NCI-H128 (cell line): ENCODE measurements at regions not wholly inside any gene's neighbourhood (a gene's known extent, or its start where the extent isn't known, plus 50 kb on each side); places are given as distances from the start of the nearest gene placed in this dataset.
"Not testable (repeated sequence)": the region's sequence is repeated elsewhere in the genome, so short reads cannot be mapped to it uniquely, and the experiment has no call there.

Experiments used
- DNase-seq: peaks from one replicate; lab custom pipeline; 2025; ENCODE audit not compliant: unreplicated experiment; lab: John Stamatoyannopoulos, UW

- no peak for DNase-seq
Observed at GRCh38 chr9:26175264-26175663, 497.0 kb upstream of the TUSC1 start.

GRCh38 chr9:26172301-26172700 is 494.1 kb upstream of the TUSC1 start:
- no peak for DNase-seq

- DNase-seq: no peak
Observed at GRCh38 chr9:26171691-26172090, 493.4 kb upstream of the TUSC1 start.

- DNase-seq: no peak
Observed at GRCh38 chr9:26170190-26170589, 491.9 kb upstream of the TUSC1 start.

DNA sequence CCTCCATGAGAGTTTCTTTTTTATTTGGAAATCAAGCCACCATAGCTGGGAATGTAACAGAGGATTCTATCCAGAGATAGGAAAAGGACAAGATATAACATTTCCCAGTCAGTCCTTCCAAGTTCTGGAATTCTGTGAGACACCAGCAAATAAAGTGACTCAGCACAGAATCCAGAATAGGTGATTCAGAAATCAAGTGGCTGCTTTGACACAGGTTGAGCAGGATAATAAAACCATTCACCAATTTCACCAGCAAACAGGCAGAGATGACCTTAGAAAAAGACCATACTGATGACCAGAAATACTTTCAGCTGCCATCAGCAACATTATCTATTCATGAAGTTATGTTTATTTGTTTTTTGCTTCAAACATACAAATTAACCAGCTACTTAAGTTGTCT is 491.5 kb upstream of the TUSC1 start:
- no peak for DNase-seq

- no peak for DNase-seq
Observed at GRCh38 chr9:26166537-26166936, 488.3 kb upstream of the TUSC1 start.

- DNase-seq: no peak
Observed at GRCh38 chr9:26165426-26165825, 487.2 kb upstream of the TUSC1 start.

DNA sequence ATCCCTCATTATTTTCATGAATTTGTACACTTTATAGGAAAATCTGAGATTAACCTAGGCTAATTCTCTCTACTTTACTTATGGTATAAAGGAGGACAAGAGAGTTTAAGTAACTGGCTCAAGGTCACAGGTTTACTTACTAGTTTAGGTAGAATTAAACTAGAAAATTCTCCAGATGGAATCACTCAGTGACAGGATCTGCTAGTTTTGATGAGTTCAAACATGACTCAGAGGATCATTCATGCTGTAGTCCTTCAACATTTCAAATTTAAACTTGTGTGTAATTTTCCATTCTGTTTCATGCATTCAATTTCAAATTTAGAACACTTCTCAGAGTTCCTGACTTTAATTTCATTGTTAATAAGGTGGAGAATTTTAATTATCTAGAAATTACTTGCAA is 485.7 kb upstream of the TUSC1 start:
- no peak for DNase-seq

GRCh38 chr9:26159575-26160392 is 481.5 kb upstream of the TUSC1 start:
- DNase-seq: no peak

GRCh38 chr9:26158631-26159150 is 480.4 kb upstream of the TUSC1 start:
- no peak for DNase-seq

GRCh38 chr9:26157411-26157810 is 479.2 kb upstream of the TUSC1 start:
- DNase-seq: no peak

- no peak for DNase-seq
Observed at GRCh38 chr9:26152350-26152749, 474.1 kb upstream of the TUSC1 start.

DNA sequence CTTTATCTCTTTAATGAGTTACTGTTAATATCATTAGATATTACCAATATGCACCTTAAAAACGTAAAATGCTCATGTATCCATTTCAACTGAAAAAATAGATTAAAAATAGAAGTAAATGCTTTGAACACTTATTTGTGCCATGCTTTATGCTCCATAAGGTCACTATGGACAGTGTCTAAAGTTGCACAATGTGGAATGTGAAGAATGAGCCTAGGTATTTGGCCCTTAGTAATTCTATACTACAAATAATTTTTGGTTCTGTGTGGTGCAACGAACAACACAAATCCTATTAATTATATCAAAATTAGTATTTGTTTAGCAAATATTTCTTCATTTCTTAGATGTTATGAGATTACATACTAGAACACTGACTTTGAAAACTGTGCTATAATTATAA is 469.9 kb upstream of the TUSC1 start:
- no peak for DNase-seq

DNA sequence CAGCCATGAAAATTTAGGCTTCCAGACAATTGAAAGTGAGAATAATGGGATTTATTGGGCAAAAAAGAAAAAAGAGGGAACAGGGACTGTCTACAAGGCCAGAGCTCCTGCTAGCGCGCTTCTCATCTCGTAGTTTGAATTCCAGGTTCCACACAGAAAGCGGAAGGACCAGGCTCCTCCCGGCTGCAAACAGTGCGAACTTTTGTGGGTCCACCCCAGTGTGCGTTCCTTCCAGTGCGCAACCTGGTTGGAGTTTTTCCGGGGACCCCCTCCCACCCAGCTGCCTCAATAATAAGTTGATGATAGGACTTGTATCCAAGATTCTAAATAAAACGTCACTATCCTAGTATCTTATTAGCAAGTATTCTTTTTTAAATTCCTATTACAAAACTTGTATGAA is 467.7 kb upstream of the TUSC1 start:
- no peak for DNase-seq

GRCh38 chr9:26142631-26143030 is 464.4 kb upstream of the TUSC1 start:
- DNase-seq: no peak

GRCh38 chr9:26142201-26142600 is 464.0 kb upstream of the TUSC1 start:
- no peak for DNase-seq

DNA sequence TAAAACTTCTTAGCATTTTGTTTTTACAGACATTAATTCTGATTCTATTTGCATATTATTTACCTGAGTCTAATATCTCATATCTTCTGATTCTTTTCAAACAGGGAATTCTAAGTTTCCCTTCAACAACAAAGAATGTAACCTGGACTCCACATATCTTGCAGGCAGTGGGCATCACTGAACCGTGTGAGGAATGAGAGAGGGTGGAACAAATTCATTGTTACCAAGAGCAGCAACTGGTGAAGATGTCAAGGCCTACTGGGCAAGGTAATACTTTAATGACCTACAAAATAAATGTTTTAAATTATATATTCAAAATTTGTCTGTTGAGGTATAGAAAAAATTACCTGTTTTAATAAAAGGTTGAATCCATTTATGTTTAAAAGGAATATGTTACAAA is 455.3 kb upstream of the TUSC1 start:
- no peak for DNase-seq

GRCh38 chr9:26132746-26133312 is 454.6 kb upstream of the TUSC1 start:
- DNase-seq: no peak

DNA sequence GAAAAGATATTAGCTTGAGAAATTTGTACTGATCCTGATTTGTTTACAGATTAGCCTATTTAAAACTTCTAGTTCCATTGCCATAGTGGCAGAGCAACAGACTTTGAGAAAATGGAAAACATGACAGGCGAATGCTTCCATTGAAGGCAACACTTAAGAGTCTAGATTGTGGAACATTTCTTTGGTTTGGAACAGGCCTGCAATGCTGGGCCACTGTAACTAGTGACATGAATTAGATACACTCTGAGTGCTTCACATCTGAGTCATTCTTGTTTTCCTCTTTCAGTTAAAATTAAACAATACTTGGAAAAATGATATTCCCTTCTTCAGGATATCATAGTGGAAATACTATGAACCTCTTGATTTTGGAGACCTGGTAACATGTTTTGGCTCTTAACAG is 453.6 kb upstream of the TUSC1 start:
- no peak for DNase-seq

DNA sequence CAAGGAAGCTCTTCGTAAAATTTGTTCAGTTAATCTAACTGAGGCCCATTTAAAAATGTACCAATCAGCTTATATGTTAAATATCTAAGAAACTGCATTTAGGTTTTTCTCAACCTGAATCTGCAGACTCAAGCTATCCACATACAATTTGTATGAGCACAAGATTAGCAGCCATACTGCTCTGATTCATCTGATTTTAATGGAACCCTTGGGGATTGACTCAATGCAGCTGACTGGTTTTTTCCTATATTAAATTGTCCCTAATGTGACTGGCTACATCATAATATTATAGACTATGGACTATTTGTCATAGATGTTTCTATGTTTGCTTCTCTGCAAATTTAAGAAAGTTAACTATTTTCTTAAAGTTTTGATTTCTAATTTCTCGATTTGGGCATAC is 451.0 kb upstream of the TUSC1 start:
- no peak for DNase-seq

DNA sequence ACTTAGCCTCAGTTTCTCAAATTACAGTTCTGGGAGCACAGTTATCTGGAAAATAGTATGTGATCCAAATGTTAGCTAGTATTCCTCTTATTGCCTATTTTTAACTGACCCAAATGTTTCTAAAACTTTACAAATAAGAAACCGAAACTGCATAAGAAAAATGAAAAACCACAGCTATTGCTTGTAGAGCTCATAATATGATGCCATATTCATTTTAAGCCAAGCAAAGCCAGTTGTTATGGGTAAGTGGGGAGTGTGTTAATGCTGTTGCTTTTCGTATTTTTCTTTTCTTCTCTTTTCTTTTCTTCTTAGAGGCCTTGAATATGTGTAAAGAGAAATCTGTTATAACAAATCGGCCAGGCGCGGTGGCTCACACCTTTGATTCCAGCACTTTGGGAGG is 447.4 kb upstream of the TUSC1 start:
- DNase-seq: no peak

DNA sequence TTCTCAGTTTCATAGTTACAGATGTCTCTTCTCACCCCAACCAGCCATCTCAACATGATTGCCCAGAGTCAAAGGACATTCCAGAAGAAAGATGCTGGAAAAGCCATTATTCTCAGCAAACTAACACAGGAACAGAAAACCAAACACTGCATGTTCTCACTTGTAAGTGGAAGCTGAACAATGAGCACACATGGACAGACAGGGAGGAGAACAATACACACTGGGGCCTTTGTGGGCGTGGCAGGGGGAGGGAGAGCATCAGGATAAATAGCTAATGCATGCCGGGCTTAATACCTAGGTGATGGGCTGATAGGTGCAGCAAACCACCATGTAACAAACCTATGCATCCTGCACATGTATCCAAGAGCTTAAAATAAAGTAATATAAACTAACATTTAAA is 437.8 kb upstream of the TUSC1 start:
- not testable (repeated sequence) for DNase-seq

- DNase-seq: no peak
Observed at GRCh38 chr9:26112724-26113123, 434.5 kb upstream of the TUSC1 start.
